ENCODE measurements at regions not wholly inside any gene's neighbourhood (a gene's known extent, or its start where the extent isn't known, plus 50 kb on each side); places are given as distances from the start of the nearest gene placed in this dataset.

DNA sequence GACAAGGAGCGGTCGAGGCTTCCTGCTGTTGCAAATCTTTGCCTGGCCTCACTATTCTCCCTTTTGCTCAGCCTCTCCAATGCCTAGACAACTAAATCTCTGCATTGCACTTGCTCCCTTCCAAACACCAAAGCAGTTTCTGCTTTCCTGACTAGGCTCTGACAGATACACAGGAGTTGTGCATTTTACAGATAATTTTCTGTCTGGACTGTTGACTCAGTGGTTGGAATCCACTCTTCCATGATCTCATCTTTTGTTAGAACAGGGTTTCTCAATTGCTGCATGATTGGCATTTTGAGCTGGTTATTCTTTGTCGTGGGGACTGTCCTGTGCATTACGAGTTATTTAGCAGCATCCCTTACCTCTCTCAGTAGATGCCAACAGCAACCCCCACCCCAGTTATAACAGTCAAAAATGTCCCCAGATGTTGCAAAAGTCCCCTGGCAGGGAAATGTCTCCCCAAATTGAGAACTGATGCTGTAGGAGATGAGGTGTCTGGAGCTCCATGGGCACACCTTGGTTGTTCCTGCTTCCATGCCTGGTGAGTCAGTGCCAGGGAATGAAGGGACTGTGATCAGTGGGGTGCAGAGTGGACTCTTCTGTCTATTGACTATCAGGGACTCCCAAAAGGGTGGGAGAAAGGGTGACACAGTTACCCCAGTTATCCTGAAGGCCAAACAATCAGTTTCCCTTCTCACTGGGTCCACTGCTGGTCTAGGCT is 557.4 kb upstream of the PSMD7 start:
- 85 to 92% (median 89%) methylated on average over 4 of the region's 4 CpGs for WGBS, 4 donors
- no peak for DNase-seq
- no peak overlapping the region for H3K27ac ChIP-seq
- H3K9me3 ChIP-seq = peaks cover 0 to 10% (median 0%) of the 10 kb centered on the region in 12 donors
- peaks cover 0 to 5% (median 0%) of the 10 kb centered on the region in 9 donors for H3K27me3 ChIP-seq
- H3K36me3 ChIP-seq = no peaks in the 10 kb centered on the region
- no peaks in the 10 kb centered on the region for H3K4me1 ChIP-seq
- intact Hi-C loops (cut with DNase I) = no loop called here
- no peak overlapping the region for H3K4me3 ChIP-seq
- no peak for TF ChIP-seq POLR2A (IDR thresholded peaks at IDR 0.05)
- TF ChIP-seq, protein P1, sequence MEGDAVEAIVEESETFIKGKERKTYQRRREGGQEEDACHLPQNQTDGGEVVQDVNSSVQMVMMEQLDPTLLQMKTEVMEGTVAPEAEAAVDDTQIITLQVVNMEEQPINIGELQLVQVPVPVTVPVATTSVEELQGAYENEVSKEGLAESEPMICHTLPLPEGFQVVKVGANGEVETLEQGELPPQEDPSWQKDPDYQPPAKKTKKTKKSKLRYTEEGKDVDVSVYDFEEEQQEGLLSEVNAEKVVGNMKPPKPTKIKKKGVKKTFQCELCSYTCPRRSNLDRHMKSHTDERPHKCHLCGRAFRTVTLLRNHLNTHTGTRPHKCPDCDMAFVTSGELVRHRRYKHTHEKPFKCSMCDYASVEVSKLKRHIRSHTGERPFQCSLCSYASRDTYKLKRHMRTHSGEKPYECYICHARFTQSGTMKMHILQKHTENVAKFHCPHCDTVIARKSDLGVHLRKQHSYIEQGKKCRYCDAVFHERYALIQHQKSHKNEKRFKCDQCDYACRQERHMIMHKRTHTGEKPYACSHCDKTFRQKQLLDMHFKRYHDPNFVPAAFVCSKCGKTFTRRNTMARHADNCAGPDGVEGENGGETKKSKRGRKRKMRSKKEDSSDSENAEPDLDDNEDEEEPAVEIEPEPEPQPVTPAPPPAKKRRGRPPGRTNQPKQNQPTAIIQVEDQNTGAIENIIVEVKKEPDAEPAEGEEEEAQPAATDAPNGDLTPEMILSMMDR (IDR thresholded peaks at IDR 0.05) = no peak
- ATAC-seq = no peak

DNA sequence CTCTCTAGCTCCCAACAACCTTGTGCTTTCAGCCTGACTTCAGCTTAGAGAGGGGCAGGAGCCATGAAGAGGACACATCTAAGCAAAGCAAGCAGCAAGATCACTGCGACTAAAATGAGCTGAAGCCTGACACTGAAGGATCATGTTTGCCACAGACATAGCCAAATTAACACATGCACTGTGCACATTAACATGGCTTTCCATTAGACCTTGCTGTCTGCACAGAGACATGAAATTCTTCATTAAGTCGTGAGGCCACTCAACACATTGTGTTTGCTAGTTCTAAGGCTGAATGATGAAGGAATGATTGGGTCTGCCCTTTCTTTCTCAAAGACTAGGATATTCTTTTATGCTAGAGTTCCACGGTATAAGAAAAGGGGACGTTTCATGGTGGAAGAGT is 558.3 kb upstream of the PSMD7 start:
- no peak for ATAC-seq
- H3K36me3 ChIP-seq = no peaks in the 10 kb centered on the region

DNA sequence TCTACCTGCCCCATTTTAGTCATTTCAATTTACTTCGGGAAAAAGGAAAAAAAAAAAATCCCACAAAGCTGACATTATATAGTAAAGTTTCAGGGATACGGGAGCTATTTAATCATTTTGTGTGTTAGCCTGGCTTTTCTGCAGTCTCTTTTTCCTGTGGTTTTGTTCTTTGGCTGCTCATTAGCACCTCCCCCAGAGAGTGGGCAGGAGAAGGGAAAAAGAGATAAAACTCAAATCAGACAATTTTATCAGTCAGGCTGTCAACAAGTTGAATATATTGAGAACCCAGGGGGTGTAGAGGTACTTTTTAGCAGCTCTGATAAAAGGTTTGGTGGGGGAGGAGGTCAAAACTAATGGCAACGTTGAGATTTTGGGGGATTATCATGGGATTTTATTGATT is 559.0 kb upstream of the PSMD7 start:
- TF ChIP-seq POLR2A (IDR thresholded peaks at IDR 0.05) = no peak
- TF ChIP-seq, protein P1 (IDR thresholded peaks at IDR 0.05) = no peak
- WGBS, 4 donors = 34 to 47% (median 39%) methylated on average over 3 of the region's 3 CpGs
- Histone ChIP-seq H3K9me3 (peaks cover 0 to 15% (median 0%) of the 10 kb centered on the region in 12 donors), H3K36me3 (no peaks in the 10 kb centered on the region), H3K27me3 (peaks cover 0 to 5% (median 0%) of the 10 kb centered on the region in 9 donors), H3K27ac (no peak overlapping the region), H3K4me1 (no peaks in the 10 kb centered on the region), H3K4me3 (no peak overlapping the region)
- DNase-seq = no peak
- ATAC-seq = no peak
- intact Hi-C loops (cut with DNase I) = no loop called here

More for the DNA sequence above, 558.3 kb upstream of the PSMD7 start:
- H3K4me1 ChIP-seq = no peaks in the 10 kb centered on the region
- no peak for DNase-seq
- no peak overlapping the region for H3K4me3 ChIP-seq
- peaks cover 0 to 11% (median 0%) of the 10 kb centered on the region in 12 donors for H3K9me3 ChIP-seq
- TF ChIP-seq POLR2A (IDR thresholded peaks at IDR 0.05) = no peak
- TF ChIP-seq, protein P1 (IDR thresholded peaks at IDR 0.05) = no peak
- H3K27me3 ChIP-seq = peaks cover 0 to 5% (median 0%) of the 10 kb centered on the region in 9 donors
- intact Hi-C loops (cut with DNase I) = no loop called here
- H3K27ac ChIP-seq = no peak overlapping the region
- 73 to 81% (median 77%) methylated on average over 4 of the region's 4 CpGs for WGBS, 4 donors

GRCh38 chr16:73735954-73736353 is 560.7 kb upstream of the PSMD7 start:
- no peaks in the 10 kb centered on the region for H3K36me3 ChIP-seq
- H3K9me3 ChIP-seq = peaks cover 0 to 17% (median 0%) of the 10 kb centered on the region in 12 donors
- intact Hi-C loops (cut with DNase I) = no loop called here
- WGBS, 4 donors = 88 to 93% (median 92%) methylated on average over 1 of the region's 1 CpG
- no peaks in the 10 kb centered on the region for H3K4me1 ChIP-seq
- no peak overlapping the region for H3K27ac ChIP-seq
- ATAC-seq (no peak), DNase-seq (no peak)
- no peak for TF ChIP-seq POLR2A (IDR thresholded peaks at IDR 0.05)
- TF ChIP-seq, protein P1 (IDR thresholded peaks at IDR 0.05) = no peak
- H3K27me3 ChIP-seq = no peaks in the 10 kb centered on the region
- H3K4me3 ChIP-seq = no peak overlapping the region
